Activated CD8-positive, alpha-beta T cell treated with anti-CD3 and anti-CD28 coated beads, Interleukin-2, amount 10 ng/mL, durations not matched to agents 7 days and 5 days (primary cell): ENCODE measurements at regions not wholly inside any gene's neighbourhood (a gene's known extent, or its start where the extent isn't known, plus 50 kb on each side); places are given as distances from the start of the nearest gene placed in this dataset.
"Not testable (repeated sequence)": the region's sequence is repeated elsewhere in the genome, so short reads cannot be mapped to it uniquely, and the experiment has no call there.

ENCODE experiments used
- ATAC-seq: fragments of 150-1000 bp; cut with Tn5 transposase; one replicate; pipeline ENCODE4 v1.10.0; 2021; ENCODE audit warnings: moderate library complexity
- CTCF ChIA-PET: fragments of 350-600 bp; sonication (Branson Sonifier 250); formaldehyde crosslinking; loops from one replicate; lab custom pipeline; 2021; ENCODE audit warnings: antibody characterized with exemption; lab: Charles Lee
- POLR2A ChIA-PET: fragments of 350-600 bp; sonication (Branson Sonifier 250); formaldehyde crosslinking; loops from one replicate; lab custom pipeline; 2021; ENCODE audit warnings: antibody characterized with exemption; lab: Charles Lee
- DNase-seq: peaks from one replicate; pipeline ENCODE4 v3.0.0-alpha.2; 2020
- H3K27ac Mint-ChIP-seq: one replicate; pipeline ENCODE4 v1.8.0; 2021; ENCODE audit warnings: mild to moderate bottlenecking, mixed read lengths
- H3K27me3 Mint-ChIP-seq: one replicate; pipeline ENCODE4 v1.8.0; 2021; ENCODE audit warnings: low read depth, mixed read lengths
- H3K36me3 Mint-ChIP-seq: one replicate; pipeline ENCODE4 v1.8.0; 2021; ENCODE audit warnings: low read depth, mixed read lengths
- H3K4me1 Mint-ChIP-seq: one replicate; pipeline ENCODE4 v1.8.0; 2021; ENCODE audit warnings: low read depth, mixed read lengths
- H3K4me3 Mint-ChIP-seq: one replicate; pipeline ENCODE4 v1.8.0; 2021; ENCODE audit warnings: mild to moderate bottlenecking, mixed read lengths
- H3K9me3 Mint-ChIP-seq: one replicate; pipeline ENCODE4 v1.8.0; 2022; ENCODE audit warnings: mixed read lengths; ENCODE audit not compliant: insufficient read depth

DNA sequence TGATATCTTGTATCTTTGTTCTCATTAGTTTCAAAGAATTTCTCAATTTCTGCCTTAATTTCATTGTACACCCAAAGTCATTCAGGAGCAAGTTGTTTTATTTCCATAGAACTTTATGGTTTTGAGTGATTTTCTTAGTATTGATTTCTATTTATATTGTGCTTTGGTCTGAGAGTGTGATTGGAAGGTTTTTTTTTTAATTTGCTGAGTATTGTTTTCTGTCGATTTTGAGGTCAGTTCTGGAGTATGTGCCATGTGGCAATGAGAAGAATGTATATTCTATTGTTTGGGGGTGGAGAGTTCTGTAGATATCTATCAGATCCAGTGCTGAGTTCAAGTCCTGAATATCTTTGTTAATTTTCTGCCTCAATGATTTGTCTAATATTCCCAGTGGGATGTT is 138.4 kb downstream of the MOBP start:
- H3K27me3 Mint-ChIP-seq = peaks cover 8% of the 10 kb centered on the region
- H3K4me3 Mint-ChIP-seq = no peak overlapping the region
- POLR2A ChIA-PET = no interaction called here
- ATAC-seq = no peak
- no peak overlapping the region for H3K27ac Mint-ChIP-seq
- no peaks in the 10 kb centered on the region for H3K36me3 Mint-ChIP-seq
- DNase-seq = no peak
- CTCF ChIA-PET = no interaction called here
- H3K4me1 Mint-ChIP-seq = no peaks in the 10 kb centered on the region
- no peaks in the 10 kb centered on the region for H3K9me3 Mint-ChIP-seq

DNA sequence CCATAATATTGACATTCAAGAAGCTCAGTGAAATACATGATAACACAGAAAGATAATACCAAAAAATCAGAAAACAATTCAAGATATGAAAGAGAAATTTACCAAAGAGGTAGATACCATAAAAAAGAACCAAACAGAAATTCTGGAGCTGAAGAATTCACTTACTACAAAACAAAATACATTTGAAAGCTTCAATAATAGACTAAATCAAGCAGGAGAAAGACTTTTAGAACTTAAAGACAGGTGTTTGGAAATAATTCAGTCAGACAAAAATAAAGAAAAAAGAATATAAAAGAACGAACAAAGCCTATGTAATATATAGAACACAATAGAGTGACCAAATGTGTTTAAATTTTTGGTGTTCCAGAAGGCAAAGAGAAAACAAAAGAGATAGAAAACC is 158.7 kb downstream of the MOBP start:
- POLR2A ChIA-PET = interaction anchor here (0.6 kb wide), 1 partner anchor 1344 kb away, joined by 5 read pairs; no protein-coding TSS in a partner anchor

DNA sequence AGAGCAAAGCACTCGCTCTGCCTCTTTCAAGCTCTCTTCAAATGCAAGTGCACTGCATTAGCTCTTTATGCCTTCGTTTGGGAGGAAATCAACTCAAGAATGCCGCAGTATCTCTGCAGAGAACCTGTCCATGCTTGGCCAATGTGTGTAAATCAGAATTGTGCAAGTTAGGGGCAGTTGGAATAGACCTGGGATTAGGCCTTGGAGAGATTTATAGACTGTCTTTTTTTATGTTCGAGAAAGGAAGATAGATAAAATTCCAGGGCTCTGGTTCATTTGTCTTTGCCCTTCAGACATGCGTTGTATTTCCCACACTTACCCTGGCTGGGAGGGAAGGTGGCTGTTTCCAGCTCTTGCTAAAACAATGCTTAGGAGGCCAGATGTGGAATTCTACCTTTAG is 163.7 kb downstream of the MOBP start:
- no peaks in the 10 kb centered on the region for H3K4me1 Mint-ChIP-seq
- H3K27ac Mint-ChIP-seq = no peak overlapping the region
- POLR2A ChIA-PET = no interaction called here
- no peaks in the 10 kb centered on the region for H3K9me3 Mint-ChIP-seq
- CTCF ChIA-PET = no interaction called here
- H3K4me3 Mint-ChIP-seq = no peak overlapping the region
- DNase-seq = no peak
- peaks cover 2% of the 10 kb centered on the region for H3K27me3 Mint-ChIP-seq
- no peaks in the 10 kb centered on the region for H3K36me3 Mint-ChIP-seq
- ATAC-seq = no peak

More for the DNA sequence above, 158.7 kb downstream of the MOBP start:
- Mint-ChIP-seq H3K4me1 (no peaks in the 10 kb centered on the region), H3K4me3 (no peak overlapping the region), H3K9me3 (no peaks in the 10 kb centered on the region), H3K36me3 (no peaks in the 10 kb centered on the region), H3K27ac (no peak overlapping the region), H3K27me3 (peaks cover 4% of the 10 kb centered on the region)
- no peak for ATAC-seq
- CTCF ChIA-PET = interaction anchor here (0.8 kb wide), 1 partner anchor 178 kb away, joined by 3 read pairs; no protein-coding TSS in a partner anchor
- DNase-seq = no peak

DNA sequence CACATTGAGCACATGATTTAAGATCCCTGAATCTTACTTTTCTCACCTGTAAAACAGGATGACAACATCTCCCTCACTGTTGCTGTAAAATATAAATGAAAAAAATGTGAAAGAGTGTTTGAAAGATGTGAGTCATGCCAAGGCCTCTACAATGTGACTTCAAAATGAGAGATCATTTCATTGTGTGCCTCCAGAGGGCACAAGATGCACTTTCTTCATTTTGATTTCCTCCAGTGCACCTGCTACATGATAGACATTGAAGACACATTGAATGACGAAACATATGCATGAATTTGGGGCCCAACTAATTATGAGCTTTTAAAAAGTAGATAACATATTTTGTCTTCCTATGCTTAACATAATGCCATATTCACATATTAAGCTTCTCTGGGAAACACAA is 170.3 kb downstream of the MOBP start:
- Mint-ChIP-seq H3K27me3 (peaks cover 4% of the 10 kb centered on the region), H3K4me3 (no peak overlapping the region), H3K36me3 (no peaks in the 10 kb centered on the region), H3K4me1 (peaks cover 5% of the 10 kb centered on the region), H3K27ac (no peak overlapping the region), H3K9me3 (no peaks in the 10 kb centered on the region)
- DNase-seq (no peak), ATAC-seq (no peak)
- ChIA-PET POLR2A (no interaction called here), CTCF (interaction anchor here (1.0 kb wide), 1 partner anchor 27 kb away, joined by 3 read pairs; no protein-coding TSS in a partner anchor)

DNA sequence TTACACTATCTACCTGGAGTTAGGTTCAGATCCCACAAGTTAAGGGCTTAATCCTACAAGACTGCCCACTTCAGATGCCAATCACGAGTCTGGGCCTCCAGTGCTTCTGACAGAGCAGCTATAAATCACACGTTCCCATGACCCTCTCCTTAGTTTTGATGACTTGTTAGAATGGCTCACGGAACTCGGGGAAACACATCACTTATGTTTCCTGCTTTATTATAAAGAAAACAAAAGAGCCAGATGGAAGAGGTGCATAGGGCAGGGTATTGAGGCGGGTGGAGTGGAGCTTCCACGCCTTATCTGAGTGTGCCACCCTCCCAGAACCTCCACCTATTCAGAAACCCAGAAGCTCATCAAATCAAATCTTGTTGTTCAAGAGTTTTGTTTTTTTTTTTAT is 170.8 kb downstream of the MOBP start:
- DNase-seq (no peak), ATAC-seq (no peak)
- ChIA-PET POLR2A (no interaction called here), CTCF (interaction anchor here (1.0 kb wide), 1 partner anchor 27 kb away, joined by 3 read pairs; no protein-coding TSS in a partner anchor)
- Mint-ChIP-seq H3K4me1 (peaks cover 5% of the 10 kb centered on the region), H3K27me3 (peaks cover 4% of the 10 kb centered on the region), H3K36me3 (no peaks in the 10 kb centered on the region), H3K9me3 (no peaks in the 10 kb centered on the region), H3K27ac (no peak overlapping the region), H3K4me3 (no peak overlapping the region)

DNA sequence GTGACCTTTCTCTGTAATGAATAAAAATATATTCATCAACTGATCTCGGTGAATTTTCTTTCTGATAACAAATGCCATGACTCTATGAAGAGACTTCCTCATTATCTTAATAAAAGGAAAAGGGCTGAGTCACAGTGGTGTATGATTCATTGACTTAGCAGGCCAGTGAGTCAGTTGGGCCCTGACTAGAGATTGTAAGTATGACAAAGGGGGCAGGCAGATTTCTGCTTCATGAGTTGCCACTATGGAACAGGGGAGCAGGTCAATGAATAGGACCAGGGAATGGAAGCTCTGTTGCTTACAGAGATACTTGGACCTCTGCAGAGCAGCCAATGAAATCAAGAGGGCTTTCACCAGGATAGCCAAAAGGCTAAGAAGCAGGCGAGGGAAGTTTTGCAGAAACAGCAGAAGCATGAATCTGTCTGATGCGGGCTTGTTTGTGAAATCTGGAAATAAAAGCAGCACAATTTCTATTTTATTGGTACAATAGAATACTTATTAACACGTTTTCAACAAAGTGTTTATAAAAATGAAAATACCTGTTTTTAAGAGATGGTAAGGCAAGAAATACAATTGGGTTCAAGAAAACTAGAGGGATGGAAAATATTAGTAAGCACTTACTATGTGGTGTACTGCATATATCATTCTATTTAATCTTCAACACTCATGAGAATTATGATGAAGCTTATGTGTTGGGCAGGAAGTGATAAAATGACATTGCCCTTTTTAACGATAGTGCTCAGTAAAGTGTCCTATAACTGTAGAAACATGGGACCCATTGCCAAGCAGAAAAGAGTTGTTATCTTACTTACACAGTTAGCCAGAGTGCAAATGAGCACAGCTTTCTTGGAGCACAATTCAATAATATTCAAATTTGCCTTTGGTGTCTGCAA is 169.8 kb upstream of the MYRIP start:
- DNase-seq (no peak), ATAC-seq (no peak)
- ChIA-PET CTCF (no interaction called here), POLR2A (no interaction called here)
- H3K9me3 Mint-ChIP-seq = no peaks in the 10 kb centered on the region
- peaks cover 5% of the 10 kb centered on the region for H3K4me1 Mint-ChIP-seq
- H3K27me3 Mint-ChIP-seq = peaks cover 4% of the 10 kb centered on the region
- no peak overlapping the region for H3K4me3 Mint-ChIP-seq
- no peaks in the 10 kb centered on the region for H3K36me3 Mint-ChIP-seq
- no peak overlapping the region for H3K27ac Mint-ChIP-seq

DNA sequence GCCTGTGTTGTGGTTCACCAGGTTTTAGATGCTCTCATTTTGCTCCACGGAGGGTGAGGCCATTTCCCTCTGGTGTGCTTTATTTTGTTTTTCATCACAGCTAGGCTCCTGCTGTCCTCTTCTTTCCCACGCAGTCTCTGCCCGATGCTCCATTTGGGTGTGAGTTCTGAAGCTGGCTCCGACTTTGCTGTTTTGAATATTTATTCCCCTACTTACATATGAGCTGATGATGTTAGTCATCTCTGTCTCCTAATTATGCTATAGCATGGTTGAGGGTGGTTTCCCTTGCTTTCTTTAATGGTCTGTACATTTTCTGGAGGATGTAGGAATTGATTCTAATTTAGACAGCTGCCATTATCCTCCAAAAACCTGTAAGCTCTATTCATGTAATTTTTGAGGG is 168.1 kb upstream of the MYRIP start:
- no peak for DNase-seq
- Mint-ChIP-seq H3K27ac (no peak overlapping the region), H3K4me1 (peaks cover 5% of the 10 kb centered on the region), H3K27me3 (peaks cover 2% of the 10 kb centered on the region), H3K36me3 (no peaks in the 10 kb centered on the region), H3K4me3 (no peak overlapping the region), H3K9me3 (no peaks in the 10 kb centered on the region)
- ATAC-seq = no peak
- ChIA-PET CTCF (no interaction called here), POLR2A (no interaction called here)

DNA sequence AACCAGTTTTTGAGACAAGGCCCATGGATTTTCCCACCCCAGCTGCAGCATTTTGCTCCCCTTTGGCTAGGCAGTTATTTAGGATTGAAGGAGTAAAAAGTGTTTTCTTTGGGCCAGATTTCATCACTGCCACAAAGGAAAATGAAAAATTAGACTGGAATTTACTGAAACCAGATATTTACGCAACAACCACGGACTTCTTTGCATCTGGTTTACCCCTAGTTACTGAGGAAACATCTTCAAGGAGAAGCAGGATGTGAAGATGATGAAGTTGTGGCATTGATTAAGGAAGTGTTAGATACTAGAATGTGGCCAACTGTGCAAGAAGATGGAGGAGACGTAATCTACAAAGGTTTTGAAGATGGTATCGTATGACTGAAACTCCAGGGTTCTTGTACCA is 165.2 kb upstream of the MYRIP start:
- H3K4me3 Mint-ChIP-seq = no peak overlapping the region
- H3K27me3 Mint-ChIP-seq = peaks cover 2% of the 10 kb centered on the region
- H3K36me3 Mint-ChIP-seq = no peaks in the 10 kb centered on the region
- POLR2A ChIA-PET = no interaction called here
- CTCF ChIA-PET = no interaction called here
- DNase-seq (no peak), ATAC-seq (no peak)
- no peaks in the 10 kb centered on the region for H3K9me3 Mint-ChIP-seq
- no peak overlapping the region for H3K27ac Mint-ChIP-seq
- H3K4me1 Mint-ChIP-seq = peaks cover 4% of the 10 kb centered on the region

DNA sequence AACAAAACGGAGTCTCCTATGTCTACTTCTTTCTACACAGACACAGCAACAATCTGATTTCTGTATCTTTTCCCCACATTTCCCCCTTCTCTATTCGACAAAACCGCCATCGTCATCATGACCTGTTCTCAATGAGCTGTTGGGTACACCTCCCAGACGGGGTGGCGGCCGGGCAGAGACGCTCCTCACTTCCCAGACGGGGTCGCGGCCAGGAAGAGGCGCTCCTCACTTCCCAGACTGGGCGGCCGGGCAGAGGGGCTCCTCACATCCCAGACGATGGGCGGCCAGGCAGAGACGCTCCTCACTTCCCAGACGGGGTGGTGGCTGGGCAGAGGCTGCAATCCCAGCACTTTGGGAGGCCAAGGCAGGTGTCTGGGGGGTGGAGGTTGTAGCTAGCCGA is 158.2 kb upstream of the MYRIP start:
- H3K27ac Mint-ChIP-seq, H3K9me3 Mint-ChIP-seq, H3K36me3 Mint-ChIP-seq, H3K4me3 Mint-ChIP-seq, H3K27me3 Mint-ChIP-seq, CTCF ChIA-PET, ATAC-seq, H3K4me1 Mint-ChIP-seq, POLR2A ChIA-PET, DNase-seq: not testable (repeated sequence)

DNA sequence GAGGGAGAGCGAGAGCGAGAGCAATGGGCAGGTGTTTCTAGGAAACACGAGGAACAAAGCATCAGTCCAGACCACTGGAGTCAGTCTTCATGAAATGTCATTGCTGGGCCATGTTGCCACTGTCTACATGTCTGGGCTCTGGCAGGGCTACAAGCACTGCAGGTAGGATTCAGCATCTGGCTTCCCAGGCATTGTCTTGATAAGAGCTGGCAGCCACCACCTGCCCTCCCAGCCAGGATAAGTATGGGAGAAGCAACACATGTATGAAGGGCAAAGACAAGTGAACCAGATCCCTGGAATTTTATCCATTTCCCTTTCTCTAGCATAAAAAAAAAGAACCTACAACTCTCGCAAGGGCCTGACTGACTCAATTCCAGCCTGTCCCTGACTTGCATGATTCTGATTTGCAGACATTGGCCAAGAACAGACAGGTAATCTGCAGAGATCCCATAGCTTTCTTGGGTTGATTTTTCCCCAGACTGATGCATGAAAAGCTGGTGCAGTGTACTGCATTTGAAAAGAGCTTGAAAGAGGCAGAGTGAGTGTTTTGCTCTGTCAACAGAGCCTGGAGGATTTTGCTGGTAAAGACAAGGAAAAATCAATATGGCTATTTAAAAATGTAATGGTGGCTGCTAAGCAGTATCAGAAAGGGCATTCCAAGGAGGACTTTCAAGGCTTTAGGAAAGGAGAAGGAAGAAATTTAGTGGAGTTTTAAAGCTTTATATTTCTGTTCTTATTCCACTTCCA is 157.2 kb upstream of the MYRIP start:
- ATAC-seq (no peak), DNase-seq (no peak)
- Mint-ChIP-seq H3K4me3 (no peak overlapping the region), H3K27ac (no peak overlapping the region), H3K4me1 (no peaks in the 10 kb centered on the region), H3K27me3 (peaks cover 3% of the 10 kb centered on the region), H3K9me3 (no peaks in the 10 kb centered on the region), H3K36me3 (no peaks in the 10 kb centered on the region)
- CTCF ChIA-PET = no interaction called here
- POLR2A ChIA-PET = no interaction called here

DNA sequence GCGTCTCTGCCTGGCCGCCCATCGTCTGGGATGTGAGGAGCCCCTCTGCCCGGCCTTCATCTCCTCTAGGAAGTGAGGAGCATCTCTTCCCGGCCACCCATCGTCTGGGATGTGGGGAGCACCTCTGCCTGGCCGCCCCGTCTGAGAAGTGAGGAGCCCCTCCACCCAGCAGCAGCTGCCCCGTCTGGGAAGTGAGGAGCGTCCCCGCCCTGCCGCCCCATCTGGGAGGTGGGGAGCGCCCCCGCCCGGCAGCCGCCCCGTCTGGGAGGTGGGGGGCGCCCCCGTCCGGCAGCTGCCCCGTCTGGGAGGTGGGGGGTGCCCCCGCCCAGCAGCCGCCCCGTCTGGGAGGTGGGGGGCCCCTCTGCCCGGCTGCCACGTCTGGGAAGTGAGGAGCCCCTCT is 153.7 kb upstream of the MYRIP start:
- DNase-seq, H3K4me1 Mint-ChIP-seq, ATAC-seq, CTCF ChIA-PET, H3K36me3 Mint-ChIP-seq, H3K27ac Mint-ChIP-seq, H3K4me3 Mint-ChIP-seq, POLR2A ChIA-PET, H3K27me3 Mint-ChIP-seq, H3K9me3 Mint-ChIP-seq: not testable (repeated sequence)

DNA sequence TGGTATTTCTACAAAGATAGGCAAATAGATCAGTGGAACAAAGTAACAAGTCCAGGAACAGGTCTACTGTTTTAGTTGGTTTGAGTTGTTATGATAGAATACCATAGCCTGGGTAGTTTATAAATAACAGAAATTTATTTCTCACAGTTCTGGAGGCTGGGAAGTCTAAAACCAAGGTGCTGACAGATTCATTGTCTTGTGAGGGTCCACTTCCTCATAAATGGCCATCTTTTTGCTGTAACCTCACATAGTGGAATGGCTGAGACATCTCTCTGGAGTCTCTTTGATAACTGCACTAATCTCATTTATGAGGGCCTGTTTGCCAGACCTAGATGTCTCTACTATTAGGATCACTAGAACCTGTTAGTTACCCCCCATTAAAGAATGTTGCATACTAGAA is 152.3 kb upstream of the MYRIP start:
- Mint-ChIP-seq H3K4me1 (no peaks in the 10 kb centered on the region), H3K9me3 (no peaks in the 10 kb centered on the region), H3K4me3 (no peak overlapping the region), H3K27me3 (no peaks in the 10 kb centered on the region), H3K36me3 (no peaks in the 10 kb centered on the region), H3K27ac (no peak overlapping the region)
- DNase-seq (no peak), ATAC-seq (no peak)
- CTCF ChIA-PET = no interaction called here
- POLR2A ChIA-PET = no interaction called here
